Heart left ventricle (tissue), 16 donors: ENCODE measurements at regions not wholly inside any gene's neighbourhood (a gene's known extent, or its start where the extent isn't known, plus 50 kb on each side); places are given as distances from the start of the nearest gene placed in this dataset.

Experiments used
- ATAC-seq, 4 donors: fragments of 200-7000 bp; cut with Tn5 transposase; one replicate each; pipeline ENCODE4 v1.9.1; 2020 to 2022; ENCODE audit warnings: moderate library complexity in 4 of 4, mild to moderate bottlenecking in 3 of 4, moderate number of reproducible peaks in 1 of 4
- DNase-seq, 5 donors: peaks; one replicate each; pipeline ENCODE4 v3.0.0-alpha.2; 2020
- H3K27ac ChIP-seq, 12 donors: fragments of 200-600 bp; sonication (generic) in 4 of 12; one replicate each; pipeline versions ENCODE4 v1.5.0 to v1.8.0; 2016 to 2022; ENCODE audit warnings: mild to moderate bottlenecking in 2 of 12
- H3K27me3 ChIP-seq, 9 donors: fragments of 200-600 bp; sonication (generic) in 2 of 9; one replicate each; pipeline versions ENCODE4 v1.5.1 to v1.8.0; 2016 to 2022; ENCODE audit warnings: mild to moderate bottlenecking in 3 of 9
- H3K36me3 ChIP-seq, 9 donors: fragments of 200-600 bp; sonication (generic) in 2 of 9; one replicate each; pipeline versions ENCODE4 v1.5.0 to v1.8.0; 2018 to 2022; ENCODE audit warnings: mild to moderate bottlenecking in 2 of 9
- H3K4me1 ChIP-seq, 12 donors: fragments of 200-600 bp; sonication (generic) in 4 of 12; one replicate each; pipeline versions ENCODE4 v1.5.0 to v1.8.0; 2016 to 2022; ENCODE audit warnings: mild to moderate bottlenecking in 3 of 12
- H3K4me3 ChIP-seq, 12 donors: fragments of 200-600 bp; sonication (generic) in 4 of 12; one replicate each; pipeline versions ENCODE4 v1.5.0 to v1.8.0; 2017 to 2022; ENCODE audit warnings: mild to moderate bottlenecking in 9 of 12, moderate library complexity in 4 of 12
- H3K9me3 ChIP-seq, 12 donors: fragments of 200-600 bp; sonication (generic) in 4 of 12; one replicate each; pipeline versions ENCODE4 v1.5.0 to v1.8.0; 2016 to 2022; ENCODE audit warnings: mild to moderate bottlenecking in 1 of 12
- CTCF ChIP-seq, 12 donors: fragments of 200-600 bp; sonication (generic) in 4 of 12; IDR thresholded peaks; one replicate each; pipeline versions ENCODE4 v1.5.0 to v1.8.0; 2018 to 2022; ENCODE audit warnings: antibody characterized with exemption in 12 of 12, mild to moderate bottlenecking in 5 of 12
- POLR2A ChIP-seq, 2 donors: fragments of 450-650 bp; IDR thresholded peaks; one replicate each; pipeline ENCODE4 v1.6.1; 2017; ENCODE audit warnings: antibody characterized with exemption in 2 of 2, mild to moderate bottlenecking in 2 of 2, moderate library complexity in 2 of 2
- WGBS, 4 donors: extraction: QIAGEN DNeasy Blood & Tissue Kit in 2 of 4; methylation state at CpG; one replicate each; pipeline versions ENCODE4 v1.1.5 to v1.1.7; 2013 to 2018; 5-methylcytosine and 5-hydroxymethylcytosine counted together
- intact Hi-C, 10 donors: fragments of 100-400 bp; cut with DNase I; formaldehyde crosslinking; loops; one replicate each; pipeline versions ENCODE4 v1.11.1 to v1.14.2; 2022
- donor health status: ischemic (EF 13 %, LVEDD 7.1; RV severe dilation, severe dysfunction).
- donor health status: healthy with polysubstance abuse.
- donor health status: DM: no; HTN: yes; CAD: no.
- donor health status: DM: no; HTN: no; CAD: no.
- donor health status: ischemic (EF 25% LVEDD 6.9; RV normal size, moderate dysfunction).
- donor health status: ischemic (EF 25% LVEDD 5.7; RV mildly dilated, moderate dysfunction).
- donor health status: healthy.
- donor health status: DM: yes; HTN: yes; CAD: no.
- donor health status: ischemic (EF 35%, LVEDD 5.7; RV mildly dilated, moderate dysfunction).
- donor health status: nonischemic (EF 11% LVEDD 7.7; RV severe dilation, severe dysfunction).
- donor health status: DM: yes; HTN: yes; CAD: no.
- donor health status: PGD.
- donor health status: ischemic (EF 29% LVEDD 5.4; RV normal size, mild dysfunction).
- donor health status: nonischemic (EF 23%, LVEDD 6.1; RV moderate dilation, normal function).

GRCh38 chr1:95561346-95561745 is 327.3 kb downstream of the RWDD3 start:
- intact Hi-C loops = no loop called here
- no peak overlapping the region for H3K4me3 ChIP-seq
- ATAC-seq = no peak
- DNase-seq = no peak
- no peaks in the 10 kb centered on the region for H3K36me3 ChIP-seq
- H3K9me3 ChIP-seq = peaks cover 0 to 21% (median 6%) of the 10 kb centered on the region in 12 donors
- no peak overlapping the region for H3K27ac ChIP-seq
- no peak for TF ChIP-seq CTCF (IDR thresholded peaks at IDR 0.05)
- TF ChIP-seq POLR2A (IDR thresholded peaks at IDR 0.05) = no peak
- no peaks in the 10 kb centered on the region for H3K4me1 ChIP-seq
- no peaks in the 10 kb centered on the region for H3K27me3 ChIP-seq

GRCh38 chr1:95562230-95562629 is 328.2 kb downstream of the RWDD3 start:
- Histone ChIP-seq H3K27ac (no peak overlapping the region), H3K4me3 (no peak overlapping the region), H3K27me3 (no peaks in the 10 kb centered on the region), H3K9me3 (peaks cover 0 to 18% (median 2%) of the 10 kb centered on the region in 12 donors), H3K4me1 (no peaks in the 10 kb centered on the region), H3K36me3 (no peaks in the 10 kb centered on the region)
- intact Hi-C loops = no loop called here
- DNase-seq = no peak
- TF ChIP-seq POLR2A (IDR thresholded peaks at IDR 0.05) (no peak), CTCF (IDR thresholded peaks at IDR 0.05) (no peak)
- 79 to 91% (median 83%) methylated on average over 3 of the region's 3 CpGs for WGBS, 4 donors
- ATAC-seq = no peak

- DNase-seq (no peak), ATAC-seq (no peak)
- H3K4me3 ChIP-seq = no peak overlapping the region
- no peaks in the 10 kb centered on the region for H3K27me3 ChIP-seq
- H3K9me3 ChIP-seq = no peaks in the 10 kb centered on the region
- no peak for TF ChIP-seq CTCF (IDR thresholded peaks at IDR 0.05)
- TF ChIP-seq POLR2A (IDR thresholded peaks at IDR 0.05) = no peak
- WGBS, 4 donors = 83 to 93% (median 91%) methylated on average over 3 of the region's 3 CpGs
- intact Hi-C loops = no loop called here
- no peaks in the 10 kb centered on the region for H3K36me3 ChIP-seq
- no peaks in the 10 kb centered on the region for H3K4me1 ChIP-seq
- H3K27ac ChIP-seq = no peak overlapping the region
Measured at GRCh38 chr1:95572002-95572401, 338.0 kb downstream of the RWDD3 start.

GRCh38 chr1:95572962-95573361 is 339.0 kb downstream of the RWDD3 start:
- H3K27me3 ChIP-seq = no peaks in the 10 kb centered on the region
- no peaks in the 10 kb centered on the region for H3K9me3 ChIP-seq
- 63 to 72% (median 68%) methylated on average over 3 of the region's 3 CpGs for WGBS, 4 donors
- H3K4me3 ChIP-seq = no peak overlapping the region
- no peak overlapping the region for H3K27ac ChIP-seq
- H3K4me1 ChIP-seq = no peaks in the 10 kb centered on the region
- TF ChIP-seq POLR2A (IDR thresholded peaks at IDR 0.05) (no peak), CTCF (IDR thresholded peaks at IDR 0.05) (no peak)
- intact Hi-C loops = no loop called here
- no peak for DNase-seq
- H3K36me3 ChIP-seq = no peaks in the 10 kb centered on the region
- ATAC-seq = no peak
